Keratinocyte (primary cell): ENCODE measurements at regions not wholly inside any gene's neighbourhood (a gene's known extent, or its start where the extent isn't known, plus 50 kb on each side); places are given as distances from the start of the nearest gene placed in this dataset.

Experiments used
- DNase-seq: peaks from one replicate; pipeline ENCODE4 v3.0.0-alpha.2; 2011; ENCODE audit warnings: low read depth, missing footprints, low spot score
- FAIRE-seq: peaks from 2 replicates; lab custom pipeline; 2011; peaks lifted over from hg19 to GRCh38; lab: Jason Lieb, UNC
- H2AFZ ChIP-seq: 2 replicates; pipeline ENCODE4 v1.6.0; 2012; ENCODE audit warnings: low read length, control low read depth, inconsistent platforms; ENCODE audit not compliant: control insufficient read depth
- H3K27ac ChIP-seq: 2 replicates; pipeline ENCODE4 v1.5.1; 2011; ENCODE audit warnings: low read length; ENCODE audit not compliant: control insufficient read depth, insufficient read depth
- H3K27me3 ChIP-seq: 3 replicates; pipeline ENCODE4 v1.6.0; 2011; ENCODE audit warnings: low read length; ENCODE audit not compliant: control insufficient read depth, insufficient read depth; ENCODE audit errors: extremely low read depth
- H3K36me3 ChIP-seq, 2 experiments: 2 replicates in 1 of 2; 3 replicates in 1 of 2; pipeline ENCODE4 v1.5.1; 2011; ENCODE audit warnings: low read length in 2 of 2, mild to moderate bottlenecking in 1 of 2; ENCODE audit not compliant: control insufficient read depth in 2 of 2, insufficient read depth in 2 of 2; ENCODE audit errors: extremely low read depth in 1 of 2
- H3K4me1 ChIP-seq: 3 replicates; pipeline ENCODE4 v1.5.1; 2011; ENCODE audit warnings: low read length; ENCODE audit not compliant: control insufficient read depth, insufficient read depth; ENCODE audit errors: extremely low read depth
- H3K4me2 ChIP-seq: 3 replicates; pipeline ENCODE4 v1.6.0; 2011; ENCODE audit warnings: low read depth, low read length; ENCODE audit not compliant: control insufficient read depth, insufficient read depth; ENCODE audit errors: extremely low read depth
- H3K4me3 ChIP-seq, 3 experiments: fragments of 200-600 bp in 1 of 3; sonication (generic) in 1 of 3; 2 replicates in 2 of 3; 3 replicates in 1 of 3; pipeline ENCODE4 v1.5.1; 2011 to 2016; ENCODE audit warnings: low read length in 3 of 3, mild to moderate bottlenecking in 3 of 3, control low read depth in 2 of 3, inconsistent platforms in 1 of 3, low read depth in 1 of 3, mixed read lengths in 1 of 3, mixed run types in 1 of 3, moderate library complexity in 1 of 3; ENCODE audit not compliant: control insufficient read depth in 2 of 3, insufficient read depth in 2 of 3; ENCODE audit errors: extremely low read depth in 1 of 3
- H3K79me2 ChIP-seq: 2 replicates; pipeline ENCODE4 v1.6.0; 2012; ENCODE audit warnings: low read length; ENCODE audit not compliant: control insufficient read depth, insufficient read depth
- H3K9ac ChIP-seq: 3 replicates; pipeline ENCODE4 v1.6.0; 2011; ENCODE audit warnings: low read length; ENCODE audit not compliant: control insufficient read depth, insufficient read depth; ENCODE audit errors: extremely low read depth
- H3K9me1 ChIP-seq: 3 replicates; pipeline ENCODE4 v1.6.0; 2011; ENCODE audit warnings: low read length; ENCODE audit not compliant: control insufficient read depth, insufficient read depth; ENCODE audit errors: extremely low read depth
- H3K9me3 ChIP-seq: 2 replicates; pipeline ENCODE4 v1.5.1; 2012; ENCODE audit warnings: low read depth, low read length; ENCODE audit not compliant: control insufficient read depth
- H4K20me1 ChIP-seq: 3 replicates; pipeline ENCODE4 v1.6.0; 2011; ENCODE audit warnings: low read length; ENCODE audit not compliant: control insufficient read depth, insufficient read depth; ENCODE audit errors: extremely low read depth
- EZH2 ChIP-seq: IDR thresholded peaks from one replicate; pipeline ENCODE4 v1.6.1; 2012; ENCODE audit warnings: inconsistent platforms, mild to moderate bottlenecking, low read length, moderate library complexity
- dilution Hi-C: fragments of 300-500 bp; cut with MboI; formaldehyde crosslinking; loops from one replicate; pipeline ENCODE4 v1.7.0; 2020; ENCODE audit warnings: low sequenced_read_pairs; ENCODE audit not compliant: extremely low pct_ligation_motif_present
- TF ChIP-seq, protein P1 (sequence below), 3 experiments: IDR thresholded peaks in 1 of 3; conservative IDR thresholded peaks in 1 of 3; optimal IDR thresholded peaks in 1 of 3; 2 replicates in 2 of 3; 3 replicates in 1 of 3; pipeline versions ENCODE3 to v1.5.1; 2011; ENCODE audit warnings: low read length in 3 of 3, mild to moderate bottlenecking in 3 of 3, moderate library complexity in 2 of 3, control low read depth in 1 of 3, inconsistent platforms in 1 of 3; ENCODE audit not compliant: insufficient read depth in 2 of 3; ENCODE audit errors: extremely low read depth in 1 of 3

DNA sequence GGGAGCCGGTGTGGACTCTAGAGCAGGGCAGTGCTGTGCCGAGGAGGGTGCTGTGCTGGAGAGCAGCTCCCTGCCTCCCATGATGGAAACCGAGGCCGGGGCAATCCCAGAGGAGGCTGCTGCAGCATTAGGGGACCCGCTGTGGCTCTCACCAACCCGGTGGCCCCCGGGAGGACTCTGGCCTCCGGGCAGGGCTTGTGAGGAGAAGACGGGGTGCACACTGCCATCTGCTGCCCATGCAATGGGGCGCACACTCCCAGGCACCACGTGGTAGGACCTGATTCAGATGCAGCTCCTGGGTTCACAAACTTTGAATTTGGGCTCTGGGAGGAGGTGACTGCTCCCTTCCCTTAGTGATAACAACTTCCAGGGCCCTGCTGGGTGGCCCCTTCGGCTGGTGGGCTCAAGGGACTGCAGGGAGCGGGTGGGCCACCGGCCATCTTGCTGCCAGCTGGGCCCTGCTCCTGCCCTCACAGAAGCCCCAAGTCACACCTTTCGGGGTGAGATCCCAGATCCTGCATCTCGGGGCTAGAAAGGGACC is 93.8 kb upstream of the FGF3 start:
- Histone ChIP-seq H3K4me3 (no peak overlapping the region), H3K9ac (no peak overlapping the region), H3K36me3 (no peaks in the 10 kb centered on the region), H2AFZ (peak overlapping the region; percentile 42), H4K20me1 (no peaks in the 10 kb centered on the region), H3K4me1 (peaks cover 34% of the 10 kb centered on the region), H3K9me1 (peaks cover 3% of the 10 kb centered on the region), H3K27me3 (peaks cover under 1% of the 10 kb centered on the region), H3K27ac (no peak overlapping the region), H3K9me3 (no peaks in the 10 kb centered on the region), H3K79me2 (no peaks in the 10 kb centered on the region), H3K4me2 (no peak overlapping the region)
- DNase-seq (no peak), FAIRE-seq (no peak)
- dilution Hi-C loops = no loop called here
- no peak for TF ChIP-seq EZH2
- TF ChIP-seq, protein P1, sequence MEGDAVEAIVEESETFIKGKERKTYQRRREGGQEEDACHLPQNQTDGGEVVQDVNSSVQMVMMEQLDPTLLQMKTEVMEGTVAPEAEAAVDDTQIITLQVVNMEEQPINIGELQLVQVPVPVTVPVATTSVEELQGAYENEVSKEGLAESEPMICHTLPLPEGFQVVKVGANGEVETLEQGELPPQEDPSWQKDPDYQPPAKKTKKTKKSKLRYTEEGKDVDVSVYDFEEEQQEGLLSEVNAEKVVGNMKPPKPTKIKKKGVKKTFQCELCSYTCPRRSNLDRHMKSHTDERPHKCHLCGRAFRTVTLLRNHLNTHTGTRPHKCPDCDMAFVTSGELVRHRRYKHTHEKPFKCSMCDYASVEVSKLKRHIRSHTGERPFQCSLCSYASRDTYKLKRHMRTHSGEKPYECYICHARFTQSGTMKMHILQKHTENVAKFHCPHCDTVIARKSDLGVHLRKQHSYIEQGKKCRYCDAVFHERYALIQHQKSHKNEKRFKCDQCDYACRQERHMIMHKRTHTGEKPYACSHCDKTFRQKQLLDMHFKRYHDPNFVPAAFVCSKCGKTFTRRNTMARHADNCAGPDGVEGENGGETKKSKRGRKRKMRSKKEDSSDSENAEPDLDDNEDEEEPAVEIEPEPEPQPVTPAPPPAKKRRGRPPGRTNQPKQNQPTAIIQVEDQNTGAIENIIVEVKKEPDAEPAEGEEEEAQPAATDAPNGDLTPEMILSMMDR (optimal IDR thresholded peaks at IDR 0.05 in 1 of 3, IDR thresholded peaks at IDR 0.05 in 1 of 3, conservative IDR thresholded peaks at IDR 0.05 in 1 of 3; ENCODE audit: extremely low read depth in 1 of 3, insufficient read depth in 2 of 3, low read length in 3 of 3) = peak; percentile 47 to 79 (median 77)

DNA sequence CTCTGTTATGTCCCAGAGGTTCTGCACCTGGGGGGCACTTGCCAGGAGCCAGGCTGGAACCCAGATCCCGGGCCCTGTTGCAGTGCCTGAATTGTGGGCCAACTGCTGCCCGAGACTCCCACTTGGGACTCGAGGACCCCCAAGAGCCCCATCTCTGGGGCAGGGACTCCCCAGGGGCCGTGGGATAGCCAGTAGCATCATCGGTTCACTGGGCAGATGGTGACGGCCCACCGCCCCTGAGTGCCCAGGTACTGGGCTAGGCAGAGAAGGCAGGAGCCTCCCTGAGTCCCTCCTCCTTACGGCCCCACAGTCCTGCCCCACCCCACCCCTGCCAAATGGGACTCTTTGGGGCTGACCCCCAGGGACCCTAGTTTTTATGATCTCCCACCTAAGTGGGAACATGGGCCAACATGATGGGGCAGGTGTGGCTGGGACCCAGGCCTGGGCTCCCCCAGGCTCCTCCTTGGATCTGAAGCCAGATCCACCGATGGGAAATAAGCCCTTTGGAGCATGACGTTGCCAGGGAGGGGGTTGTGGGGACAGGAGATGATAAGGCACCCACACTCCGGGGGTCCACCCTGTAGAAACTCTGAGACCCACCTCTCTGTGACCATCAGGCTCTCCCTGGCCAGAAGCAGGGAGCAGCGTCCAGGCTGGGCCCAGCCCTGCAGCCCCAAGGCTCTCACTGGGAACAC is 94.5 kb upstream of the FGF3 start:
- TF ChIP-seq EZH2 = no peak
- TF ChIP-seq, protein P1 (optimal IDR thresholded peaks at IDR 0.05 in 1 of 3, IDR thresholded peaks at IDR 0.05 in 1 of 3, conservative IDR thresholded peaks at IDR 0.05 in 1 of 3; ENCODE audit: extremely low read depth in 1 of 3, insufficient read depth in 2 of 3, low read length in 3 of 3) = no peak
- FAIRE-seq = no peak
- H3K27ac ChIP-seq = peak overlapping the region; percentile 55
- dilution Hi-C loops = no loop called here
- no peaks in the 10 kb centered on the region for H4K20me1 ChIP-seq
- peaks cover 5% of the 10 kb centered on the region for H3K27me3 ChIP-seq
- peaks cover 34% of the 10 kb centered on the region for H3K4me1 ChIP-seq
- H3K4me3 ChIP-seq = no peak overlapping the region
- H3K4me2 ChIP-seq = peak overlapping the region; percentile 54
- peaks cover 3% of the 10 kb centered on the region for H3K9me1 ChIP-seq
- no peak for DNase-seq
- no peaks in the 10 kb centered on the region for H3K36me3 ChIP-seq
- peak overlapping the region; percentile 42 for H2AFZ ChIP-seq
- no peaks in the 10 kb centered on the region for H3K79me2 ChIP-seq
- peak overlapping the region; percentile 46 for H3K9ac ChIP-seq
- no peaks in the 10 kb centered on the region for H3K9me3 ChIP-seq
